ENCODE measurements at regions not wholly inside any gene's neighbourhood (a gene's known extent, or its start where the extent isn't known, plus 50 kb on each side); places are given as distances from the start of the nearest gene placed in this dataset.

- no peak for DNase-seq
- Mint-ChIP-seq H3K36me3 (ENCODE audit: insufficient read depth in 2 of 2) (peaks cover 0 to 2% of the 10 kb centered on the region in 2 donors), H3K27me3 (ENCODE audit: low read depth) (peaks cover 7% of the 10 kb centered on the region), H3K4me3 (no peak overlapping the region), H3K4me1 (ENCODE audit: low read depth) (no peaks in the 10 kb centered on the region), H3K9me3 (peaks cover 2 to 6% of the 10 kb centered on the region in 2 donors), H3K27ac (no peak overlapping the region)
- no peak for ATAC-seq (replicated peaks in 1 of 2)
Measured at GRCh38 chr1:29396438-29397255, 160.3 kb downstream of the PTPRU start.

- H3K27ac Mint-ChIP-seq, result no peak overlapping the region
- DNase-seq (no peak), ATAC-seq (replicated peaks in 1 of 2) (no peak)
Measured at GRCh38 chr1:29395736-29396437, 159.6 kb downstream of the PTPRU start.

GRCh38 chr1:29394521-29395225 is 158.4 kb downstream of the PTPRU start:
- peaks cover 2 to 3% of the 10 kb centered on the region in 2 donors for H3K9me3 Mint-ChIP-seq
- no peak overlapping the region for H3K27ac Mint-ChIP-seq
- DNase-seq, result no peak
- H3K4me1 Mint-ChIP-seq (ENCODE audit: low read depth), result no peaks in the 10 kb centered on the region
- peaks cover 7% of the 10 kb centered on the region for H3K27me3 Mint-ChIP-seq (ENCODE audit: low read depth)
- no peak for ATAC-seq (replicated peaks in 1 of 2)
- H3K4me3 Mint-ChIP-seq, result no peak overlapping the region
- no peaks in the 10 kb centered on the region for H3K36me3 Mint-ChIP-seq (ENCODE audit: insufficient read depth in 2 of 2)

More at GRCh38 chr1:29395736-29396437, 159.6 kb downstream of the PTPRU start:
- Mint-ChIP-seq H3K4me1 (ENCODE audit: low read depth) (no peaks in the 10 kb centered on the region), H3K9me3 (peaks cover 2 to 6% of the 10 kb centered on the region in 2 donors), H3K36me3 (ENCODE audit: insufficient read depth in 2 of 2) (peaks cover 0 to 2% of the 10 kb centered on the region in 2 donors), H3K27me3 (ENCODE audit: low read depth) (peaks cover 7% of the 10 kb centered on the region), H3K4me3 (no peak overlapping the region)

- H3K9me3 Mint-ChIP-seq, result no peaks in the 10 kb centered on the region
- H3K27me3 Mint-ChIP-seq (ENCODE audit: low read depth), result peaks cover 10% of the 10 kb centered on the region
- no peaks in the 10 kb centered on the region for H3K4me1 Mint-ChIP-seq (ENCODE audit: low read depth)
- H3K27ac Mint-ChIP-seq, result no peak overlapping the region
- no peak for DNase-seq
- ATAC-seq (replicated peaks in 1 of 2), result no peak
- no peaks in the 10 kb centered on the region for H3K36me3 Mint-ChIP-seq (ENCODE audit: insufficient read depth in 2 of 2)
- H3K4me3 Mint-ChIP-seq, result no peak overlapping the region
Measured at GRCh38 chr1:29393451-29393826, 157.1 kb downstream of the PTPRU start.

- Mint-ChIP-seq H3K9me3 (no peaks in the 10 kb centered on the region), H3K27me3 (ENCODE audit: low read depth) (peaks cover 17% of the 10 kb centered on the region), H3K4me3 (no peak overlapping the region), H3K36me3 (ENCODE audit: insufficient read depth in 2 of 2) (no peaks in the 10 kb centered on the region), H3K4me1 (ENCODE audit: low read depth) (no peaks in the 10 kb centered on the region), H3K27ac (no peak overlapping the region)
- ATAC-seq (replicated peaks in 1 of 2) (no peak), DNase-seq (no peak)
Measured at GRCh38 chr1:29392486-29393450, 156.4 kb downstream of the PTPRU start.

- no peak for DNase-seq
- H3K27me3 Mint-ChIP-seq (ENCODE audit: low read depth), result peaks cover 24% of the 10 kb centered on the region
- no peak overlapping the region for H3K27ac Mint-ChIP-seq
- H3K36me3 Mint-ChIP-seq (ENCODE audit: insufficient read depth in 2 of 2), result no peaks in the 10 kb centered on the region
- H3K4me3 Mint-ChIP-seq, result no peak overlapping the region
- H3K4me1 Mint-ChIP-seq (ENCODE audit: low read depth), result no peaks in the 10 kb centered on the region
- H3K9me3 Mint-ChIP-seq, result no peaks in the 10 kb centered on the region
- no peak for ATAC-seq (replicated peaks in 1 of 2)
Measured at GRCh38 chr1:29392036-29392435, 155.7 kb downstream of the PTPRU start.

GRCh38 chr1:29391362-29391880 is 155.1 kb downstream of the PTPRU start:
- no peak for DNase-seq
- Mint-ChIP-seq H3K27me3 (ENCODE audit: low read depth) (peaks cover 25% of the 10 kb centered on the region), H3K9me3 (no peaks in the 10 kb centered on the region), H3K4me1 (ENCODE audit: low read depth) (no peaks in the 10 kb centered on the region), H3K27ac (no peak overlapping the region), H3K36me3 (ENCODE audit: insufficient read depth in 2 of 2) (no peaks in the 10 kb centered on the region), H3K4me3 (no peak overlapping the region)
- no peak for ATAC-seq (replicated peaks in 1 of 2)

GRCh38 chr1:29390491-29391361 is 154.4 kb downstream of the PTPRU start:
- DNase-seq, result no peak
- no peak overlapping the region for H3K4me3 Mint-ChIP-seq
- no peaks in the 10 kb centered on the region for H3K9me3 Mint-ChIP-seq
- H3K27ac Mint-ChIP-seq, result no peak overlapping the region
- no peaks in the 10 kb centered on the region for H3K36me3 Mint-ChIP-seq (ENCODE audit: insufficient read depth in 2 of 2)
- peaks cover 25% of the 10 kb centered on the region for H3K27me3 Mint-ChIP-seq (ENCODE audit: low read depth)
- H3K4me1 Mint-ChIP-seq (ENCODE audit: low read depth), result no peaks in the 10 kb centered on the region
- no peak for ATAC-seq (replicated peaks in 1 of 2)

GRCh38 chr1:29390075-29390474 is 153.8 kb downstream of the PTPRU start:
- Mint-ChIP-seq H3K4me3 (no peak overlapping the region), H3K4me1 (ENCODE audit: low read depth) (no peaks in the 10 kb centered on the region), H3K9me3 (no peaks in the 10 kb centered on the region), H3K27me3 (ENCODE audit: low read depth) (peaks cover 25% of the 10 kb centered on the region), H3K27ac (no peak overlapping the region), H3K36me3 (ENCODE audit: insufficient read depth in 2 of 2) (no peaks in the 10 kb centered on the region)
- ATAC-seq (replicated peaks in 1 of 2), result no peak
- no peak for DNase-seq

- no peaks in the 10 kb centered on the region for H3K9me3 Mint-ChIP-seq
- no peak for DNase-seq
- peaks cover 29% of the 10 kb centered on the region for H3K27me3 Mint-ChIP-seq (ENCODE audit: low read depth)
- no peaks in the 10 kb centered on the region for H3K36me3 Mint-ChIP-seq (ENCODE audit: insufficient read depth in 2 of 2)
- no peak for ATAC-seq (replicated peaks in 1 of 2)
- H3K27ac Mint-ChIP-seq, result no peak overlapping the region
- no peaks in the 10 kb centered on the region for H3K4me1 Mint-ChIP-seq (ENCODE audit: low read depth)
- H3K4me3 Mint-ChIP-seq, result no peak overlapping the region
Measured at GRCh38 chr1:29389533-29390041, 153.3 kb downstream of the PTPRU start.

- Mint-ChIP-seq H3K27ac (no peak overlapping the region), H3K4me1 (ENCODE audit: low read depth) (no peaks in the 10 kb centered on the region), H3K4me3 (no peak overlapping the region), H3K36me3 (ENCODE audit: insufficient read depth in 2 of 2) (no peaks in the 10 kb centered on the region), H3K9me3 (no peaks in the 10 kb centered on the region), H3K27me3 (ENCODE audit: low read depth) (peaks cover 36% of the 10 kb centered on the region)
- ATAC-seq (replicated peaks in 1 of 2), result no peak
- DNase-seq, result no peak
Measured at GRCh38 chr1:29388884-29389283, 152.6 kb downstream of the PTPRU start.

Data from activated T-cell treated with anti-CD3 and anti-CD28 coated beads, Interleukin-2, amount 50 U/mL, for 72 hours (primary cell).